Neuron (in vitro differentiated cells): ENCODE measurements at regions not wholly inside any gene's neighbourhood (a gene's known extent, or its start where the extent isn't known, plus 50 kb on each side); places are given as distances from the start of the nearest gene placed in this dataset.
"Not testable (repeated sequence)": the region's sequence is repeated elsewhere in the genome, so short reads cannot be mapped to it uniquely, and the experiment has no call there.

Source experiments
- H2AFZ ChIP-seq: one replicate; pipeline ENCODE4 v1.6.1; 2013; ENCODE audit warnings: low read depth, mild to moderate bottlenecking, inconsistent platforms, low read length, moderate library complexity
- H3K27me3 ChIP-seq: one replicate; pipeline ENCODE4 v1.6.1; 2013; ENCODE audit warnings: low read length; ENCODE audit not compliant: insufficient read depth
- H3K36me3 ChIP-seq: one replicate; pipeline ENCODE4 v1.6.1; 2013; ENCODE audit warnings: low read length; ENCODE audit not compliant: insufficient read depth
- H3K4me1 ChIP-seq: one replicate; pipeline ENCODE4 v1.6.1; 2013; ENCODE audit warnings: low read length; ENCODE audit not compliant: insufficient read depth
- H3K4me3 ChIP-seq: 2 replicates; pipeline ENCODE4 v1.5.1; 2013; ENCODE audit warnings: mild to moderate bottlenecking, low read length, moderate library complexity
- H3K9me3 ChIP-seq: one replicate; pipeline ENCODE4 v1.6.1; 2013; ENCODE audit warnings: low read length

DNA sequence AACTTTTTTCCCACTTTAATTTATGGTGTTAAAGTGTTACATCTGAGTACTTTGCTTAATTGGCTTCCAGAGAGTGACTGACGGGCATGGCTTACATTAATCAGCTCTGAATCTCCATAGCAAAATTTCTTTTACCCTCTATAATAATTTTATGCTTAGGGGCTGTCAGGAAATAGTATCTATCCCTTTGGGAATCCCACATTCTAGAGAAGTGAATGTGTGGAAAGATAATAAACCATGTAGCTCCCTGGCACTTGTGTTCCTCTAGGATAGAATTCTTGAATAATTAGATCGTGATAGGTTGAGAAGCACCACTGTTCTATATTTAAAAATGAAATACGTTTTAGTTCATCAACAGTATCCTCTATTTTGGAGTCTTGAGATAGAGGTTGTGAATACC lies 89.6 kb downstream of the DNAJB9 start:
- Histone ChIP-seq H3K36me3 (no peaks in the 10 kb centered on the region), H3K4me3 (no peak overlapping the region), H2AFZ (no peak overlapping the region), H3K4me1 (peaks cover 3% of the 10 kb centered on the region), H3K9me3 (no peaks in the 10 kb centered on the region), H3K27me3 (no peaks in the 10 kb centered on the region)

DNA sequence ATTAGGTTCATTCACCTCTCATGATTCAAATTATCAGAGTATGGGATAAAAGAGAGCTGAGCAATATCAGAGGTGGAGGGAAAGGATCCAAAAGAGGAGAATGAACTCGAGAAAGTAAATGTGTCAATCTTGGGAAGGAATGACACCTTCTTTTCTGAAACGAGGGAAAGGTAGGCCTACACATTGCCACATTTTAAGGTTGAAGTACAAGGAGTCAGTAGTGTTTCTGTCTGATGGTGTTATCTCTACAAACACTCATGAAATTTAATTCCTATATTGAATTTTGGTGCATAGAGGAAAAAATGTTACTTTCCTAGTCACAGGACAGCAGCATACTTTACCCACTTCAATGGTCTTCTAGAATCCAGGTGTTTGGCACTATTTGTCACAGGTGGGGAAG lies 90.2 kb downstream of the DNAJB9 start:
- peaks cover 3% of the 10 kb centered on the region for H3K4me1 ChIP-seq

DNA sequence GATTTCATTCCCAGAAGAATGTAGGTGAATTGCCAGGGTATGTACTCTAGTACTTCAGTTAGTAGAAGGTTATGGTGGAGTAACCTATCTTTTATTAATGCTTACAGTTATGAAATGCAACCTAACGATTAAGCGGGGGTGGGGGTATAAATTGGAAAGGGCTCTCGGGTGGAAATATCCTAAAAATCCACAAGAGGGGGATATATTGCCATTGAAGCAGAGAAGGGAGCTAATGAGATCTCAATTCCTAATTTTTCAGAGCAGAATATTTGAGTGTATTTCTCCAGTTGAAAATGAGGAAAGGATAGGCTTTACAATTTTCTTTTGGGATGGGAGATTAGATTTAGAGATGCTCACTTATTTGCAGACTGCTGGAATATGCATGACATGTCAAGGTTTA lies 90.8 kb downstream of the DNAJB9 start:
- Histone ChIP-seq H3K36me3 (no peaks in the 10 kb centered on the region), H3K9me3 (no peaks in the 10 kb centered on the region)

More for the DNA sequence above, 90.2 kb downstream of the DNAJB9 start:
- Histone ChIP-seq H2AFZ (no peak overlapping the region), H3K27me3 (no peaks in the 10 kb centered on the region), H3K9me3 (no peaks in the 10 kb centered on the region), H3K4me3 (no peak overlapping the region), H3K36me3 (no peaks in the 10 kb centered on the region)

DNA sequence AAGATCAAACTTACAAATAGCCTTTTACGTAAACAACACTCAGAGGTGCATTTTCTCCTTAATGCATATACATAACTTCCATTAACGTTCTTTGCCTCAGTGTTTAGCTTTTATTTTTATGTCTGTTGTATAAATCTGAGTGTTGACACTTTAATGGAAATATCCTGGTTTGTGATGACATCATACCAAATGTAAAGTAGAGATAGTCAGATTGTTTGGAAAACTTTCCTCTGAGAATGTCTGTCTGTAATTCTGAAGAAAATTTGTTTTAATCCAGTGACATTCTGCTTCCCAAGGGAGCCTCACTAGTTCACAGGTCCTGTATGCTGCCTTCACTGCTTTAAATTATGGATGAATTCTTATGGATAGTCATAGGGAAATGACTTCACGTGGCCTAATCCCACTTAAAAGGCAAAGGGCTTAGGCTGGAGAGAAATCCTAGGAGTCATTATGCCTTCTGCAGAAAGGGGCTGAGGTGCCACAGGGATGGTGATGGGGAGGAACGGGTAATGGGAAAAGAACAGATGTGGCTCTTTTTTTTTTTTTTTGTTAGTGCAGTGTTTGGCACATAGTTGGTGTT lies 93.2 kb downstream of the DNAJB9 start:
- no peak overlapping the region for H3K4me3 ChIP-seq
- no peak overlapping the region for H2AFZ ChIP-seq
- no peaks in the 10 kb centered on the region for H3K36me3 ChIP-seq
- peaks cover 3% of the 10 kb centered on the region for H3K4me1 ChIP-seq
- H3K9me3 ChIP-seq, result no peaks in the 10 kb centered on the region
- no peaks in the 10 kb centered on the region for H3K27me3 ChIP-seq

More for the DNA sequence above, 90.8 kb downstream of the DNAJB9 start:
- no peak overlapping the region for H3K4me3 ChIP-seq
- peaks cover 3% of the 10 kb centered on the region for H3K4me1 ChIP-seq
- no peak overlapping the region for H2AFZ ChIP-seq
- no peaks in the 10 kb centered on the region for H3K27me3 ChIP-seq

DNA sequence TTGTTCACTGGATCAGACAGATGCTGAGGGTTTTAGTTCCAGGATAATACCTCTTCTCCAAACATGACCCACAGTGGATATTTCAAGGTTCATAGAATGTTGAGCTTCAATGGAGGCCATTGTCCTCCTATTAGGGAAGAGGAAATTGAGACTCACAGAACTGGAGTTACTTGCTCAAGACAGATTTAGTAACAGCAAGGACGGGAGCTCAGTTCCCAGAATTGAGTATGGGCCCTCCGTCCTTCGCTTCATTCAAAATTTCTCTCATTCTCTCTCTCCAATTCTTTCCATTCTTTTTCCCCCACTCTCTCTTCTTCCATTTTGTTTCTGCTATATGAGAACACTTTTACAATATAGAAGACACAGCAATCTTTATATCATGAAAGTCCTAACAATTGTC lies 94.0 kb downstream of the DNAJB9 start:
- no peaks in the 10 kb centered on the region for H3K27me3 ChIP-seq
- H3K9me3 ChIP-seq, result no peaks in the 10 kb centered on the region
- no peaks in the 10 kb centered on the region for H3K36me3 ChIP-seq
- no peak overlapping the region for H2AFZ ChIP-seq
- no peak overlapping the region for H3K4me3 ChIP-seq
- H3K4me1 ChIP-seq, result peaks cover 3% of the 10 kb centered on the region

DNA sequence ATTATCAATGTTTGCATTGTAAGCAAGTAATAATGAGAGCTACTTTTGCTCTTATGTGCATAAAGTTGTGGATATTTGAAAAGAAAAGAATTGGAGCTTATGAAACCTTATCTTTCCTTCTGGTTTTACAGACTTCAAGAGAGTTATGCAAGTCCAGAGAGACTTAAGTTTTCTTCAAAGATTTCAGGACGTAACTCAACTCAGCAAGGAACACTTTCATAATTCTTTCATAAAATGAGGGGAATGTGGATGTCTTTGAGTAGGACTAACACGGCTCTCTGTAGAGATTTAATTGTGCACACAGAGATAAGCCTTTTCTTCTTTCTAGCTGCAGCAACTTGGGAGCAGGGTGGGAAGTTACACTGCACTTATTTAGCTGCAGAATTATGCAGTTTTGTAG lies 97.5 kb downstream of the DNAJB9 start:
- Histone ChIP-seq H2AFZ (no peak overlapping the region), H3K4me3 (no peak overlapping the region), H3K27me3 (no peaks in the 10 kb centered on the region), H3K4me1 (peaks cover 3% of the 10 kb centered on the region), H3K9me3 (peaks cover 6% of the 10 kb centered on the region), H3K36me3 (no peaks in the 10 kb centered on the region)

DNA sequence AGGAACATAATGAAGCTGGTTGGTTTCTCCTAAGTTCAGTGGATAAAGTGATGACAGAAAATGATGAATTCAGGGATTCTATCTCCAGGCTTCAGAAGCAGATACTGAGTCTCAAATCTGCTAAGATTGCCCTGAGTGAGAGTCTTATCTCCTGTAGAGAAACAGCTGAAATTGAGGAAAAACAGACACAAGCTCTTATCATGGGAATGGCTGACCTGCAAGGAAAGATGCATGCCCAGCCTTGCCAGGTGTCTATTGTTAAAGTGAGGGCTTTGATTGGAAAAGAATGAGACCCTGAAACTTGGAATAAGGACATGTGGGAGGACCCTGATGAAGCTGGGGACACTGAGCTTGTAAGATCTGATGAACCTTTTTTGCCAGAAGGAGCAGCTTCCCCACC lies 100.3 kb downstream of the DNAJB9 start:
- Histone ChIP-seq H2AFZ (no peak overlapping the region), H3K36me3 (no peaks in the 10 kb centered on the region), H3K4me3 (no peak overlapping the region), H3K9me3 (peaks cover 6% of the 10 kb centered on the region), H3K4me1 (peaks cover 4% of the 10 kb centered on the region), H3K27me3 (no peaks in the 10 kb centered on the region)

DNA sequence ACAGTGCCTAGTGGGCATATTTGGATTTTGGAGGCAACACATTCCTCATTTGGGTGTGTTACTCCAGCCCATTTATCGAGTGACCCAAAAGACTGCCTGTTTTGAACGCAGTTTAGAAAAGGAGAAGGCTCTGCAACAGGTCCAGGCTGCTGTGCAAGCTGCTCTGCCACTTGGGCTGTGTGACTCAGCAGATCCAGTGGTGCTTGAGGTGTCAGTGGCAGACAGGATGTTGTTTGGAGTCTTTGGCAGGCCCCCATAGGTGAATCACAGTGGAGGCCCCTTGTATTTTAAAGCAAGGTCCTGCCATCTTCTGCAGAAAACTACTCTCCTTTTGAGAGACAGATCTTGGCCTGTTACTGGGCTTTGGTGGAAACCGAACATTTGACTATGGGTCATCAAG lies 104.0 kb downstream of the DNAJB9 start:
- H3K4me3 ChIP-seq, H3K9me3 ChIP-seq, H3K27me3 ChIP-seq, H2AFZ ChIP-seq, H3K4me1 ChIP-seq, H3K36me3 ChIP-seq: not testable (repeated sequence)

DNA sequence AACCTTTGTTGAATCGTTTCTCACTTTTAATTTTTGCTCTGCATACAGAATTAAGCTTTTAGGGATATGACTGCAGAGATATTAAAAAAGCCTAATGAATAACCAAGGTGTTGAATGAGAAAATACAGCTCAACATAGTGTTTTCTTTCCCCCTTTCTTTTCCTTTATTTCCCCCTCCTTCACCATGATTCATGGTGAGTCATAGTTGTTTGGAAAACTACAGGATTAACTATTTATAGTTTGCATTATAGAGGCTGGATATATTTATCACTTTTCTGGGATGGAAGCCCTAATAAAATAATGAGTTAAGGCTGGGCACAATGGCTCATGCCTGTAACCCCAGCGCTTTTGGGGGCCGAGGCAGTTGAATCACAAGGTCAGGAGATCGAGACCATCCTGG lies 115.0 kb downstream of the DNAJB9 start:
- H3K27me3 ChIP-seq, result no peaks in the 10 kb centered on the region
- no peak overlapping the region for H2AFZ ChIP-seq
- peaks cover 3% of the 10 kb centered on the region for H3K9me3 ChIP-seq
- no peaks in the 10 kb centered on the region for H3K36me3 ChIP-seq
- H3K4me1 ChIP-seq, result no peaks in the 10 kb centered on the region
- H3K4me3 ChIP-seq, result no peak overlapping the region

DNA sequence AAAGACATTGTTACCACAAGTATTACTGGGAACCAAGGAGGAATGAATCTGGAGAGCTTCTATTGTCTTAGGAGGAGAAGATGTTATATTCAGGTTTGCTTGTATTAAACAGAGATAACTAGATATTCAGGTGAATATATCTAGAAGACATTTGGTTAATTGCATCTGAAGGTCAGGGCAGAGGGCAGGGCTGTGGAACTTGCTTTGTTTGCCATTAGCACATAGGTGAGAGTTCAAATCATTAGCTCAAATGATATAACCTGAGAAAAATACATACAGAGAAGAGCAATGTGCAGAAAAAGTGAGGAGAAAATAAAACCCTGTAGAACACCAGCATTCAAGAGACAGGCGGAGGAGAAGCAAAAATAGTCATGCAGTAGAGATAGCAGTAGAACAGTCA lies 116.8 kb downstream of the DNAJB9 start:
- Histone ChIP-seq H3K4me1 (no peaks in the 10 kb centered on the region), H2AFZ (no peak overlapping the region), H3K27me3 (no peaks in the 10 kb centered on the region), H3K9me3 (no peaks in the 10 kb centered on the region), H3K4me3 (no peak overlapping the region), H3K36me3 (no peaks in the 10 kb centered on the region)

DNA sequence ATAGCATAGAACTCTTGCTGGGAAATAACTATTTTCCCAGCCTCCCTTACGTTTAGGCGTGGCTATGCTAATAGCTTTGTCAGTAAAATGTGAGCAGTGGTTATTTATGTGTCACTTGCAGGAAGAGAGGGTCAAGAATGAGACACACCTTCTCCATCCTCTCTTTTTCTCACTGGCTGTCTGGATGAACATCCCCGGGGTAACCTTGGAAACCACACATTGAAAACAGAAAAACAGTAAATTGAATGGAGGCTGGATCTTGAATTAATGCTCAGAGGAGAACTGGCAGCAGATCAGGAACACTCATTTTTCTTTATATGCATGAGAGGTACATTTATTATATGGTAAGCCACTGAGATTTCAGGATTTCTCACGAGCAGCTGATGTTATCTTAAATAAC lies 127.6 kb downstream of the DNAJB9 start:
- no peaks in the 10 kb centered on the region for H3K9me3 ChIP-seq
- H2AFZ ChIP-seq, result peak overlapping the region; percentile 86
- no peak overlapping the region for H3K4me3 ChIP-seq
- H3K27me3 ChIP-seq, result no peaks in the 10 kb centered on the region
- H3K36me3 ChIP-seq, result no peaks in the 10 kb centered on the region
- peaks cover 15% of the 10 kb centered on the region for H3K4me1 ChIP-seq

DNA sequence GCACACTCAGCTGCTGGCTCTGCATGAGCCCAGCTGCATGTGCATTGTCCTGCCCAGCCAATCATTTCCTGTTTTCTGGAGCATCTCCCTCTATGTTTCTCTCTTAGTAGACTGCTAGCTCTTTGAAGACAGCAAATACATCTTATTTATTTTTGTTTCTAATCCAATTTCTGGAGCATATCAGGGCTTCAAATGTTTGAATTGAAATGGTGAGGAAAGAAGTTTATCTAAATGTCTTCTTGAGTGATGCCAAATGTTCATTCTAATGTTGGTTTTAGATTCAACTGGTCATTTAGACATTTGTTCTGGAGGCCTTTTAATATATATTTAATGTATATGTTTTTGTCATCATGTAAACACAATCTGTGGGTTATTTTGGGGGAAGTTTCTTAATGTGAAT lies 141.9 kb downstream of the DNAJB9 start:
- H3K4me1 ChIP-seq, result no peaks in the 10 kb centered on the region
- no peak overlapping the region for H3K4me3 ChIP-seq
- no peaks in the 10 kb centered on the region for H3K9me3 ChIP-seq
- H3K36me3 ChIP-seq, result no peaks in the 10 kb centered on the region
- no peaks in the 10 kb centered on the region for H3K27me3 ChIP-seq
- H2AFZ ChIP-seq, result no peak overlapping the region

DNA sequence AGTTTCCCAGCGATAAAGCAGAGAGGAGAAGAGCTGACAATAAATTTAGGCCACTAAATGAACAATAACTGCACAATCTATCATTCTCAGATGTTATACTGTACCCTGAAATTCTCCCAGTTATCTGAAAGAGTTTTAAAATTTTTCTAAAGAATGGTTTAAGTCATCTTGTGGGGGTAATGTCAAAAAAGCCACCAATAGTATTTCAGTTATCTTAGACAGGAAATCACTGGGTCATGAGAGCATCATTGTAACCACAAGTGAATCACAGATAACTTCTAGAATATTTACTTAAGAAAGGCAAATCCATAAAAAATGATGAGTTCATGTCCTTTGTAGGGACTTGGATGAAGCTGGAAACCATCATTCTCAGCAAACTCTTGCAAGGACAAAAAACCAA lies 147.1 kb downstream of the DNAJB9 start:
- no peaks in the 10 kb centered on the region for H3K9me3 ChIP-seq
- H2AFZ ChIP-seq, result no peak overlapping the region
- H3K36me3 ChIP-seq, result no peaks in the 10 kb centered on the region

DNA sequence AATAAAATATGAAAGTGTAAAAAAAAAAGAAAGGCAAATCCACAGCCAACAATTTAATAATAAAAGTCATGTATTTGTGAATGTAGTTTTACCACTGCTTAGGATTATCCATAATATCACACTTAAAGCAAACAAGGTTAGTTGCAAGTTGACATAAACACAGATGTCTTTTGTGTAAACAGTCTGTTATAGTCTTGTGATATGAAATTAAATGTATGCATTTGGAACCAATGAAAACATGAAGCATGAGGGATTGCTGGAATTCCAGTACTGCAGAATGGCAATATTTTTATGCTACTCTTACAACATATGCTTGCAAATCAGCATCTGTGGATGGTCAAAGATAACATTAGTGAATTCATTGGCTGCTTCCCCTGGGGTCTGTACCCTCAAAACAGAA lies 148.1 kb downstream of the DNAJB9 start:
- Histone ChIP-seq H3K36me3 (no peaks in the 10 kb centered on the region), H3K9me3 (no peaks in the 10 kb centered on the region)

More for the DNA sequence above, 147.1 kb downstream of the DNAJB9 start:
- Histone ChIP-seq H3K27me3 (no peaks in the 10 kb centered on the region), H3K4me3 (no peak overlapping the region), H3K4me1 (no peaks in the 10 kb centered on the region)

More for the DNA sequence above, 148.1 kb downstream of the DNAJB9 start:
- peaks cover 4% of the 10 kb centered on the region for H3K4me1 ChIP-seq
- H2AFZ ChIP-seq, result no peak overlapping the region
- H3K27me3 ChIP-seq, result no peaks in the 10 kb centered on the region
- H3K4me3 ChIP-seq, result no peak overlapping the region
